ENCODE measurements at regions not wholly inside any gene's neighbourhood (a gene's known extent, or its start where the extent isn't known, plus 50 kb on each side); places are given as distances from the start of the nearest gene placed in this dataset.

- Histone ChIP-seq H3K4me1 (ENCODE audit: control insufficient read depth, insufficient read depth, low read length, poor library complexity, severe bottlenecking) (no peaks in the 10 kb centered on the region), H3K36me3 (ENCODE audit: control insufficient read depth, insufficient read depth, low read length) (no peaks in the 10 kb centered on the region), H3K4me3 (ENCODE audit: insufficient read depth, low read depth, low read length, poor library complexity, severe bottlenecking) (no peak overlapping the region), H3K27ac (ENCODE audit: insufficient read depth, low read length, poor library complexity, severe bottlenecking) (no peak overlapping the region), H3K9me3 (ENCODE audit: control insufficient read depth, low read length) (no peaks in the 10 kb centered on the region), H3K27me3 (replicated peaks; ENCODE audit: control insufficient read depth, insufficient read depth, low read length, poor library complexity, severe bottlenecking) (no peaks in the 10 kb centered on the region)
- no peak for DNase-seq
These were observed 108.8 kb downstream of the SQOR start for GRCh38 chr15:45743426-45744235.

GRCh38 chr15:45744236-45744589 lies 109.4 kb downstream of the SQOR start:
- no peak for DNase-seq
- Histone ChIP-seq H3K27ac (ENCODE audit: insufficient read depth, low read length, poor library complexity, severe bottlenecking) (no peak overlapping the region), H3K27me3 (replicated peaks; ENCODE audit: control insufficient read depth, insufficient read depth, low read length, poor library complexity, severe bottlenecking) (no peaks in the 10 kb centered on the region), H3K4me3 (ENCODE audit: insufficient read depth, low read depth, low read length, poor library complexity, severe bottlenecking) (no peak overlapping the region), H3K36me3 (ENCODE audit: control insufficient read depth, insufficient read depth, low read length) (no peaks in the 10 kb centered on the region), H3K4me1 (ENCODE audit: control insufficient read depth, insufficient read depth, low read length, poor library complexity, severe bottlenecking) (no peaks in the 10 kb centered on the region), H3K9me3 (ENCODE audit: control insufficient read depth, low read length) (no peaks in the 10 kb centered on the region)

GRCh38 chr15:45747426-45747825 lies 112.6 kb downstream of the SQOR start:
- Histone ChIP-seq H3K9me3 (ENCODE audit: control insufficient read depth, low read length) (no peaks in the 10 kb centered on the region), H3K27ac (ENCODE audit: insufficient read depth, low read length, poor library complexity, severe bottlenecking) (no peak overlapping the region), H3K36me3 (ENCODE audit: control insufficient read depth, insufficient read depth, low read length) (no peaks in the 10 kb centered on the region), H3K27me3 (replicated peaks; ENCODE audit: control insufficient read depth, insufficient read depth, low read length, poor library complexity, severe bottlenecking) (no peaks in the 10 kb centered on the region), H3K4me1 (ENCODE audit: control insufficient read depth, insufficient read depth, low read length, poor library complexity, severe bottlenecking) (no peaks in the 10 kb centered on the region), H3K4me3 (ENCODE audit: insufficient read depth, low read depth, low read length, poor library complexity, severe bottlenecking) (no peak overlapping the region)
- no peak for DNase-seq

DNA sequence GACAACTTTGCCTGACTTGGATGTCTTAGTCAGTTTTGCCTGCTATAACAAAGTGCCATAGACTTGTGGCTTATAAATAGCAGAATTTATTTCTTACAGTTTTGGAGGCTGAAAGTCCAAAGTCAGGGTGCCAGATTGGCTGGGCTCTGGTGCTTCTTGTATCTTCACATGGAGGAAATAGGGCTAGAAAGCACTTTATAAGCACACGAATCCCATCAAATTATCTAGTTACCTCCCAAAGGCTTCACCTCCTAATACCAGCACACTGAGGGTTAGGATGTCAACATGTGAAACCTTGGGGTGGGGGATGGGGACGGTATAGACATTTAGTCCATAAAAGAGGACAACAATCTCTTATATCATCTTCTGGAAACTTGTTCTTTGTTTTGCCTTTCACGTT lies 116.8 kb downstream of the SQOR start:
- H3K4me1 ChIP-seq (ENCODE audit: control insufficient read depth, insufficient read depth, low read length, poor library complexity, severe bottlenecking): no peaks in the 10 kb centered on the region
- H3K27ac ChIP-seq (ENCODE audit: insufficient read depth, low read length, poor library complexity, severe bottlenecking): no peak overlapping the region
- H3K4me3 ChIP-seq (ENCODE audit: insufficient read depth, low read depth, low read length, poor library complexity, severe bottlenecking): no peak overlapping the region
- H3K9me3 ChIP-seq (ENCODE audit: control insufficient read depth, low read length): no peaks in the 10 kb centered on the region
- no peaks in the 10 kb centered on the region for H3K27me3 ChIP-seq (replicated peaks; ENCODE audit: control insufficient read depth, insufficient read depth, low read length, poor library complexity, severe bottlenecking)
- no peak for DNase-seq
- H3K36me3 ChIP-seq (ENCODE audit: control insufficient read depth, insufficient read depth, low read length): no peaks in the 10 kb centered on the region

- no peak overlapping the region for H3K27ac ChIP-seq (ENCODE audit: insufficient read depth, low read length, poor library complexity, severe bottlenecking)
- H3K27me3 ChIP-seq (replicated peaks; ENCODE audit: control insufficient read depth, insufficient read depth, low read length, poor library complexity, severe bottlenecking): no peaks in the 10 kb centered on the region
- H3K4me1 ChIP-seq (ENCODE audit: control insufficient read depth, insufficient read depth, low read length, poor library complexity, severe bottlenecking): no peaks in the 10 kb centered on the region
- H3K36me3 ChIP-seq (ENCODE audit: control insufficient read depth, insufficient read depth, low read length): no peaks in the 10 kb centered on the region
- no peak for DNase-seq
- H3K9me3 ChIP-seq (ENCODE audit: control insufficient read depth, low read length): no peaks in the 10 kb centered on the region
- no peak overlapping the region for H3K4me3 ChIP-seq (ENCODE audit: insufficient read depth, low read depth, low read length, poor library complexity, severe bottlenecking)
These were observed 125.1 kb downstream of the SQOR start for GRCh38 chr15:45759936-45760335.

- Histone ChIP-seq H3K27me3 (replicated peaks; ENCODE audit: control insufficient read depth, insufficient read depth, low read length, poor library complexity, severe bottlenecking) (no peaks in the 10 kb centered on the region), H3K4me1 (ENCODE audit: control insufficient read depth, insufficient read depth, low read length, poor library complexity, severe bottlenecking) (no peaks in the 10 kb centered on the region), H3K9me3 (ENCODE audit: control insufficient read depth, low read length) (no peaks in the 10 kb centered on the region), H3K4me3 (ENCODE audit: insufficient read depth, low read depth, low read length, poor library complexity, severe bottlenecking) (no peak overlapping the region), H3K27ac (ENCODE audit: insufficient read depth, low read length, poor library complexity, severe bottlenecking) (no peak overlapping the region), H3K36me3 (ENCODE audit: control insufficient read depth, insufficient read depth, low read length) (no peaks in the 10 kb centered on the region)
- DNase-seq: no peak
These were observed 127.9 kb downstream of the SQOR start for GRCh38 chr15:45762726-45763125.

DNA sequence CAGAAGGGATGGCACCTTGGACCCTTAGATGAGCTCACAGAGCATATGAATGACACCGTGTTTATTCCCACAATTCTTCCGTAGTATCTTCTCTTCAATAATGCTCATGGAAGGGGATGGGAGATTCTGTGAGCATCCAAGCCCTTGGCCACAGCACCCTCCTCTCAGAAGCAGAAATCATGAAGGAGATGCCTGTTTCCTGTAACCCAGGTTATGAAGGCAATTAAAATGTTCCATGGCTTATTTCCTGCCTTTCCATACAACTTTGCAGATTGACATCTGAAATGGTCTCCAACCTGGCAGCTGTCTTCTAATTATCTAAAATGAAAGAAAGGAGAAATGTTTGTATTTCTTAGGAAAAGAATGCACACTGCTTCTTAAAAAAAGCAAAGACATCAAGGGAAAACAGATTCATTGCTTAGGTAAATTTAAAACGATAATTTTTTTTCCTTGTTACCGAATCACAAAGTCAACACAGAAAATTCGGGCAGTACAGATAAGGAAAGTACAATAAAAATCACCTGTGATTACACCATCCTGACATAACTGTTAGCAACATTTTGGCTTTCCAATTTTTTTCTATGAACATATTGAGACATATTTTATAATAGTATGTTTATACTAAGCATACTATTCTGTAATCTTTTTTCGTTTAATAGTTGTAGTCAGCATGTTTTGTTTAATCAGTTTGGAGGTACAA lies 128.5 kb downstream of the SQOR start:
- no peaks in the 10 kb centered on the region for H3K9me3 ChIP-seq (ENCODE audit: control insufficient read depth, low read length)
- H3K27me3 ChIP-seq (replicated peaks; ENCODE audit: control insufficient read depth, insufficient read depth, low read length, poor library complexity, severe bottlenecking): no peaks in the 10 kb centered on the region
- no peak for DNase-seq
- no peaks in the 10 kb centered on the region for H3K4me1 ChIP-seq (ENCODE audit: control insufficient read depth, insufficient read depth, low read length, poor library complexity, severe bottlenecking)
- H3K4me3 ChIP-seq (ENCODE audit: insufficient read depth, low read depth, low read length, poor library complexity, severe bottlenecking): no peak overlapping the region
- no peaks in the 10 kb centered on the region for H3K36me3 ChIP-seq (ENCODE audit: control insufficient read depth, insufficient read depth, low read length)
- H3K27ac ChIP-seq (ENCODE audit: insufficient read depth, low read length, poor library complexity, severe bottlenecking): no peak overlapping the region

DNA sequence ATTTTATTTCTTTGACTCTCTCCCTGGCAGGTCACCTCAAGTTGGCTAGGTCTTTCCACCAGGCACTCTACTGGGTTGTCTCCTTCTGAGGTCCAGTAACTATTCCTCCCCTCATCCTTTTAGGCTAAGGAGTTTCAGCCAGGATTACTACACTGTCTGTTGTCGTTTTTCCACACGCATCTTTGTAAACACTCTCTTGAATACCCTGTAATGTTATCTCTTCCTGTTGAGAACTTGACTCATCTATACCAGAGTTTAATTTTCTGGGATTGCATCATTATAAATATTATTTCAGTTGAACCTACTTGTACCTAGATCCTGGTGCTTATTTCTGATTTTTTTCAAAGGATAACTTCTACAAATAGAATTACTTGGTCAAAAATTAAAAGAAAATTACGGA lies 138.3 kb downstream of the SQOR start:
- no peak overlapping the region for H3K4me3 ChIP-seq (ENCODE audit: insufficient read depth, low read depth, low read length, poor library complexity, severe bottlenecking)
- H3K27ac ChIP-seq (ENCODE audit: insufficient read depth, low read length, poor library complexity, severe bottlenecking): no peak overlapping the region
- no peaks in the 10 kb centered on the region for H3K9me3 ChIP-seq (ENCODE audit: control insufficient read depth, low read length)
- no peaks in the 10 kb centered on the region for H3K36me3 ChIP-seq (ENCODE audit: control insufficient read depth, insufficient read depth, low read length)
- H3K27me3 ChIP-seq (replicated peaks; ENCODE audit: control insufficient read depth, insufficient read depth, low read length, poor library complexity, severe bottlenecking): no peaks in the 10 kb centered on the region
- DNase-seq: no peak
- H3K4me1 ChIP-seq (ENCODE audit: control insufficient read depth, insufficient read depth, low read length, poor library complexity, severe bottlenecking): no peaks in the 10 kb centered on the region

GRCh38 chr15:45776772-45777171 lies 141.9 kb downstream of the SQOR start:
- no peak overlapping the region for H3K4me3 ChIP-seq (ENCODE audit: insufficient read depth, low read depth, low read length, poor library complexity, severe bottlenecking)
- no peaks in the 10 kb centered on the region for H3K9me3 ChIP-seq (ENCODE audit: control insufficient read depth, low read length)

GRCh38 chr15:45777781-45778180 lies 143.0 kb downstream of the SQOR start:
- Histone ChIP-seq H3K4me3 (ENCODE audit: insufficient read depth, low read depth, low read length, poor library complexity, severe bottlenecking) (no peak overlapping the region), H3K27ac (ENCODE audit: insufficient read depth, low read length, poor library complexity, severe bottlenecking) (no peak overlapping the region), H3K4me1 (ENCODE audit: control insufficient read depth, insufficient read depth, low read length, poor library complexity, severe bottlenecking) (no peaks in the 10 kb centered on the region), H3K27me3 (replicated peaks; ENCODE audit: control insufficient read depth, insufficient read depth, low read length, poor library complexity, severe bottlenecking) (no peaks in the 10 kb centered on the region), H3K36me3 (ENCODE audit: control insufficient read depth, insufficient read depth, low read length) (no peaks in the 10 kb centered on the region), H3K9me3 (ENCODE audit: control insufficient read depth, low read length) (no peaks in the 10 kb centered on the region)
- no peak for DNase-seq

More at GRCh38 chr15:45776772-45777171, 141.9 kb downstream of the SQOR start:
- H3K27me3 ChIP-seq (replicated peaks; ENCODE audit: control insufficient read depth, insufficient read depth, low read length, poor library complexity, severe bottlenecking): no peaks in the 10 kb centered on the region
- no peaks in the 10 kb centered on the region for H3K36me3 ChIP-seq (ENCODE audit: control insufficient read depth, insufficient read depth, low read length)
- DNase-seq: no peak
- no peaks in the 10 kb centered on the region for H3K4me1 ChIP-seq (ENCODE audit: control insufficient read depth, insufficient read depth, low read length, poor library complexity, severe bottlenecking)
- H3K27ac ChIP-seq (ENCODE audit: insufficient read depth, low read length, poor library complexity, severe bottlenecking): no peak overlapping the region
